CD4-positive, alpha-beta T cell treated with Interleukin-17A for 1 hour (primary cell): ENCODE measurements at regions not wholly inside any gene's neighbourhood (a gene's known extent, or its start where the extent isn't known, plus 50 kb on each side); places are given as distances from the start of the nearest gene placed in this dataset.

Source experiments
- DNase-seq: peaks from one replicate; pipeline ENCODE4 v3.0.0-alpha.2; 2020

- no peak for DNase-seq
These were observed 102.1 kb upstream of the DLX2 start for GRCh38 chr2:172204762-172205161.

GRCh38 chr2:172205292-172205691 is 102.6 kb upstream of the DLX2 start:
- DNase-seq = no peak

- DNase-seq = no peak
These were observed 105.2 kb upstream of the DLX2 start for GRCh38 chr2:172207911-172208310.

- no peak for DNase-seq
These were observed 106.2 kb upstream of the DLX2 start for GRCh38 chr2:172208791-172209325.

GRCh38 chr2:172210599-172210998 is 107.9 kb upstream of the DLX2 start:
- no peak for DNase-seq

GRCh38 chr2:172211512-172211911 is 108.8 kb upstream of the DLX2 start:
- no peak for DNase-seq

GRCh38 chr2:172213116-172213860 is 110.6 kb upstream of the DLX2 start:
- DNase-seq = no peak

- no peak for DNase-seq
These were observed 111.6 kb upstream of the DLX2 start for GRCh38 chr2:172214252-172214651.

- no peak for DNase-seq
These were observed 112.7 kb upstream of the DLX2 start for GRCh38 chr2:172215172-172215935.

- no peak for DNase-seq
These were observed 113.2 kb upstream of the DLX2 start for GRCh38 chr2:172215936-172216335.

- no peak for DNase-seq
These were observed 113.8 kb upstream of the DLX2 start for GRCh38 chr2:172216477-172216876.

GRCh38 chr2:172219201-172219600 is 116.5 kb upstream of the DLX2 start:
- DNase-seq = no peak

- DNase-seq = no peak
These were observed 117.4 kb upstream of the DLX2 start for GRCh38 chr2:172220121-172220520.

- peak; percentile 32 for DNase-seq
These were observed 120.9 kb upstream of the DLX2 start for GRCh38 chr2:172223601-172224054.

GRCh38 chr2:172225786-172226185 is 123.1 kb upstream of the DLX2 start:
- DNase-seq = no peak

- DNase-seq = peak; percentile 47
These were observed 123.8 kb upstream of the DLX2 start for GRCh38 chr2:172226244-172227061.

- DNase-seq = no peak
These were observed 125.0 kb upstream of the DLX2 start for GRCh38 chr2:172227719-172228118.

GRCh38 chr2:172228177-172228808 is 125.6 kb upstream of the DLX2 start:
- DNase-seq = no peak

- DNase-seq = no peak
These were observed 126.4 kb upstream of the DLX2 start for GRCh38 chr2:172229125-172229524.

GRCh38 chr2:172230332-172230888 is 127.7 kb upstream of the DLX2 start:
- no peak for DNase-seq

- no peak for DNase-seq
These were observed 128.2 kb upstream of the DLX2 start for GRCh38 chr2:172230889-172231401.

- DNase-seq = no peak
These were observed 128.8 kb upstream of the DLX2 start for GRCh38 chr2:172231508-172231907.
